K562 (cell line): ENCODE measurements at regions not wholly inside any gene's neighbourhood (a gene's known extent, or its start where the extent isn't known, plus 50 kb on each side); places are given as distances from the start of the nearest gene placed in this dataset.
A peak's percentile ranks its signal among the peaks of the same experiment; 100 is the strongest.

Experiments used
- ATF3 ChIP-seq, 2 experiments: fragments of 450-650 bp in 1 of 2; sonication (generic) in 1 of 2; formaldehyde crosslinking in 1 of 2; IDR thresholded peaks in 1 of 2; conservative IDR thresholded peaks in 1 of 2; 2 replicates each; pipeline versions ENCODE4 v1.6.1 to v1.8.1; 2016 to 2023; ENCODE audit warnings: mild to moderate bottlenecking in 2 of 2, moderate library complexity in 2 of 2, inconsistent platforms in 1 of 2, missing genetic modification reagents in 1 of 2
- CREB3 ChIP-seq: fragments of 450-650 bp; conservative IDR thresholded peaks from 2 replicates; pipeline ENCODE4 v1.6.1; 2016; ENCODE audit warnings: missing genetic modification characterization, low read depth, mild to moderate bottlenecking, missing compliant biosample characterization, moderate library complexity
- E2F6 ChIP-seq, 2 experiments: IDR thresholded peaks; 2 replicates each; pipeline ENCODE4 v1.6.1; 2011; ENCODE audit warnings: borderline replicate concordance in 1 of 2, control low read depth in 1 of 2, low read depth in 1 of 2, low read length in 1 of 2, mild to moderate bottlenecking in 1 of 2, mixed read lengths in 1 of 2, moderate library complexity in 1 of 2; ENCODE audit not compliant: insufficient read depth in 1 of 2, insufficient read length in 1 of 2, poor library complexity in 1 of 2, severe bottlenecking in 1 of 2; ENCODE audit errors: extremely low read depth in 1 of 2
- GATAD2B ChIP-seq: fragments of 450-650 bp; IDR thresholded peaks from 2 replicates; pipeline ENCODE4 v1.6.1; 2017; ENCODE audit warnings: mild to moderate bottlenecking, borderline replicate concordance
- HNRNPUL1 ChIP-seq: fragments of 200-400 bp; formaldehyde crosslinking; IDR thresholded peaks from 2 replicates; pipeline ENCODE4 v1.6.1; 2017; ENCODE audit warnings: low read length
- HOMEZ ChIP-seq: fragments of 250-450 bp; sonication (Bioruptor Pico); IDR thresholded peaks from 2 replicates; pipeline ENCODE4 v1.4.0; 2020; ENCODE audit warnings: mild to moderate bottlenecking, moderate library complexity
- JUN ChIP-seq, 2 experiments: sonication (generic) in 1 of 2; formaldehyde crosslinking in 1 of 2; IDR thresholded peaks; 2 replicates each; pipeline versions ENCODE4 v1.6.1 to v1.8.0; 2012 to 2022; ENCODE audit warnings: borderline replicate concordance in 2 of 2, mild to moderate bottlenecking in 2 of 2, improper control_type of control experiment in 1 of 2, low read depth in 1 of 2, low read length in 1 of 2, missing genetic modification reagents in 1 of 2
- JUND ChIP-seq, 2 experiments: IDR thresholded peaks; 2 replicates in 1 of 2; 3 replicates in 1 of 2; pipeline ENCODE4 v1.6.1; 2011; ENCODE audit warnings: borderline replicate concordance in 2 of 2, low read depth in 2 of 2, low read length in 2 of 2, improper control_type of control experiment in 1 of 2, missing biosample characterization in 1 of 2, missing genetic modification characterization in 1 of 2, missing genetic modification reagents in 1 of 2
- MTA3 ChIP-seq: fragments of 450-650 bp; formaldehyde crosslinking; IDR thresholded peaks from 2 replicates; pipeline ENCODE4 v1.6.1; 2017; ENCODE audit warnings: mild to moderate bottlenecking, borderline replicate concordance
- MTF1 ChIP-seq: fragments of 250-450 bp; sonication (Bioruptor Pico); IDR thresholded peaks from 2 replicates; pipeline ENCODE4 v1.9.0; 2021; ENCODE audit warnings: moderate library complexity, mild to moderate bottlenecking, inconsistent platforms, borderline replicate concordance
- PHF21A ChIP-seq: fragments of 450-650 bp; IDR thresholded peaks from 2 replicates; pipeline ENCODE4 v1.6.1; 2017; ENCODE audit warnings: low read depth, borderline replicate concordance
- PHTF2 ChIP-seq: fragments of 250-450 bp; sonication (Bioruptor Pico); IDR thresholded peaks from 2 replicates; pipeline ENCODE4 v1.5.0; 2021; ENCODE audit warnings: mild to moderate bottlenecking
- SREBF2 ChIP-seq: sonication (generic); formaldehyde crosslinking; IDR thresholded peaks from 2 replicates; pipeline ENCODE4 v1.4.0; 2020; ENCODE audit warnings: mild to moderate bottlenecking, missing genetic modification reagents
- TFE3 ChIP-seq: fragments of 450-650 bp; formaldehyde crosslinking; IDR thresholded peaks from 2 replicates; pipeline ENCODE4 v1.4.0; 2020; ENCODE audit warnings: mild to moderate bottlenecking, mixed read lengths
- ZBTB7A ChIP-seq: IDR thresholded peaks from 2 replicates; pipeline ENCODE4 v1.6.1; 2011; ENCODE audit warnings: low read depth, mild to moderate bottlenecking, low read length, moderate library complexity, borderline replicate concordance; ENCODE audit not compliant: control insufficient read depth
- ZEB2 ChIP-seq: fragments of 450-650 bp; IDR thresholded peaks from 2 replicates; pipeline ENCODE4 v1.6.1; 2016
- ZNF3 ChIP-seq: fragments of 250-450 bp; sonication (Bioruptor Pico); IDR thresholded peaks from 2 replicates; pipeline ENCODE4 v1.5.0; 2021; ENCODE audit warnings: mild to moderate bottlenecking, moderate library complexity
- ZNF324 ChIP-seq: fragments of 250-450 bp; sonication (Bioruptor Pico); IDR thresholded peaks from 2 replicates; pipeline ENCODE4 v1.4.0; 2020; ENCODE audit warnings: mild to moderate bottlenecking
- ZNF347 ChIP-seq: fragments of 450-650 bp; formaldehyde crosslinking; IDR thresholded peaks from 2 replicates; pipeline ENCODE4 v1.4.0; 2020; ENCODE audit warnings: low read depth, mild to moderate bottlenecking, moderate library complexity
- ZNF57 ChIP-seq: fragments of 450-650 bp; formaldehyde crosslinking; IDR thresholded peaks from 2 replicates; pipeline ENCODE4 v1.4.0; 2020; ENCODE audit warnings: mild to moderate bottlenecking, moderate library complexity
- ZNF717 ChIP-seq: fragments of 250-450 bp; sonication (Bioruptor Pico); IDR thresholded peaks from 2 replicates; pipeline ENCODE4 v1.5.0; 2021

- TF ChIP-seq SREBF2 (CRISPR knock-in tag), result no peak
- TF ChIP-seq MTF1 (CRISPR knock-in tag), result no peak
- no peak for TF ChIP-seq MTA3
- TF ChIP-seq ZNF717 (CRISPR knock-in tag), result no peak
- TF ChIP-seq ZNF57, result no peak
- no peak for TF ChIP-seq HOMEZ (CRISPR knock-in tag)
- no peak for TF ChIP-seq HNRNPUL1
- no peak for TF ChIP-seq TFE3 (CRISPR knock-in tag)
- TF ChIP-seq GATAD2B, result no peak
- no peak for TF ChIP-seq CREB3
- TF ChIP-seq ZNF324 (CRISPR knock-in tag), result no peak
- TF ChIP-seq JUND (IDR thresholded peaks at IDR 0.05; ENCODE audit: borderline replicate concordance, low read depth, low read length), result peak; percentile 90
- TF ChIP-seq JUND (tag; IDR thresholded peaks at IDR 0.05; ENCODE audit: borderline replicate concordance, low read depth, low read length), result peak; percentile 73; the same call in 1 of the 3 replicates
- no peak for TF ChIP-seq ZNF3 (CRISPR knock-in tag)
- TF ChIP-seq ATF3 (IDR thresholded peaks at IDR 0.05), result peak; percentile 97
- no peak for TF ChIP-seq ATF3 (CRISPR knock-in tag; conservative IDR thresholded peaks at IDR 0.05)
- TF ChIP-seq ZNF347 (CRISPR knock-in tag), result no peak
- peak; percentile 83 for TF ChIP-seq JUN (IDR thresholded peaks at IDR 0.05; ENCODE audit: borderline replicate concordance, low read depth, low read length)
- TF ChIP-seq JUN (CRISPR knock-in tag; IDR thresholded peaks at IDR 0.05; ENCODE audit: borderline replicate concordance), result no peak
- no peak for TF ChIP-seq ZBTB7A
- no peak for TF ChIP-seq PHTF2
- no peak for TF ChIP-seq PHF21A
- TF ChIP-seq ZEB2, result peak; percentile 68; the same call in 1 of the 2 replicates
- TF ChIP-seq E2F6 (IDR thresholded peaks at IDR 0.05; ENCODE audit: borderline replicate concordance in 1 of 2, extremely low read depth in 1 of 2, insufficient read depth in 1 of 2, insufficient read length in 1 of 2, low read depth in 1 of 2, low read length in 1 of 2, poor library complexity in 1 of 2, severe bottlenecking in 1 of 2), result peak in 1 of 2 experiments; percentile 31
Measured at GRCh38 chr1:14345946-14346550, 252.4 kb upstream of the KAZN start (continued).
